GM19324 (cell line): ENCODE measurements at regions not wholly inside any gene's neighbourhood (a gene's known extent, or its start where the extent isn't known, plus 50 kb on each side); places are given as distances from the start of the nearest gene placed in this dataset.

ENCODE experiments used
- ATAC-seq: cut with Tn5 transposase; IDR thresholded peaks from one replicate; pipeline ENCODE4 v1.9.1; 2021; ENCODE audit warnings: mild to moderate bottlenecking, moderate library complexity; ENCODE audit not compliant: unreplicated experiment, low FRiP score

- no peak for ATAC-seq
Observed at GRCh38 chr2:120453635-120453998, 107.7 kb downstream of the INHBB start.

DNA sequence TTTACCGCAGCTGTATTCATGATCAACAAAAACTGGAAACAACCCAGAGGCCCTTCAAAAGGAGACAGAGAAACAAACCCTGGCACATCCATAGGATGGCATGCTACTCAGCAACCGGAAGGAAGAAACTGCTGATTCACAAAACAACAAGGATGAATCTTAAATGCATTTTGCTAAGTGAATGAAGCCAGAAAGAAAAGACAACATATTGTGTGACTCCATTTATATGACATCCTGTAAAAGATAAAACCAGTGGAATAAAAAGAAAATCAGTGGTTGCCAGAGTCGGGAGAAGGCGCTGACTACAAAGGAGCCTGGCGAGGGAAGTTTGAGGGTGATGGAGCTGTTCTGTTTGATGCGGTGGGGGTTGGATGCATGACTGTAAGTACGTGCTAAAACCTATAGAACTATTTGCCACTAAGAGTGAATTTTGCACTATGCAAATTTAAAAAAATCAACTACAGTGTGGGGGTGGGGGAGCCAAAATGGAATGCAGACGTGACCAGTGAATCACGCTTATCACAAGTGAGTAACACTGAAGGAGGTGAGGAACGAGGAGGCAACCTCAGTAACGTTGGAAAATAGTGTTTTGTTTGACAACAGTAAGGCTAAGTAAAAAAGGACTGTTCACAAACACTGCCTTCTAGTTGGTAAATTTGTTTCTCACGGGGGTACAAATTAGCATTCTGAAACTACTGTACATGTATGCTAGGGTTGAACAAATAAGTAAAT lies 108.9 kb downstream of the INHBB start:
- ATAC-seq, result no peak

DNA sequence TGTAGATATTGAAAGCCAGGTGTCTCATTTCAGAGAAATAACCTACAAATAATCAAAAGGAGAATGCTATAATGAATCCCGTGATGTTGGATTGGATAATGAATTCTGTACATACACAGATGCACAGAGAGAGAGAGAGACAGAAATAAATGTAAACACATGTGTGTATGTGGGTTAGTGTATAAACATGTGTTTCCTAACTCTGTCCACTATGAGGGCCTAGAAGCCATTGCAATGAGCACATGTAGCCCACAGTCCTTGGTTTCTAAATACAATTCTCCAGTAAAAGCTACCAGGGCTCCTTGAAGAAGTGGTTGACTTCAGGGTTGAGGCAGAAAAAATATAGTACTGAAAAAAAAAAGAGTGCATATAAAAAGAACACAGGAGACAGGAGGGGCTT lies 109.5 kb downstream of the INHBB start:
- no peak for ATAC-seq

- ATAC-seq, result no peak
Observed at GRCh38 chr2:120456867-120457266, 110.9 kb downstream of the INHBB start.

GRCh38 chr2:120460511-120460910 lies 114.6 kb downstream of the INHBB start:
- no peak for ATAC-seq

- ATAC-seq, result no peak
Observed at GRCh38 chr2:120461092-120461491, 115.2 kb downstream of the INHBB start.

DNA sequence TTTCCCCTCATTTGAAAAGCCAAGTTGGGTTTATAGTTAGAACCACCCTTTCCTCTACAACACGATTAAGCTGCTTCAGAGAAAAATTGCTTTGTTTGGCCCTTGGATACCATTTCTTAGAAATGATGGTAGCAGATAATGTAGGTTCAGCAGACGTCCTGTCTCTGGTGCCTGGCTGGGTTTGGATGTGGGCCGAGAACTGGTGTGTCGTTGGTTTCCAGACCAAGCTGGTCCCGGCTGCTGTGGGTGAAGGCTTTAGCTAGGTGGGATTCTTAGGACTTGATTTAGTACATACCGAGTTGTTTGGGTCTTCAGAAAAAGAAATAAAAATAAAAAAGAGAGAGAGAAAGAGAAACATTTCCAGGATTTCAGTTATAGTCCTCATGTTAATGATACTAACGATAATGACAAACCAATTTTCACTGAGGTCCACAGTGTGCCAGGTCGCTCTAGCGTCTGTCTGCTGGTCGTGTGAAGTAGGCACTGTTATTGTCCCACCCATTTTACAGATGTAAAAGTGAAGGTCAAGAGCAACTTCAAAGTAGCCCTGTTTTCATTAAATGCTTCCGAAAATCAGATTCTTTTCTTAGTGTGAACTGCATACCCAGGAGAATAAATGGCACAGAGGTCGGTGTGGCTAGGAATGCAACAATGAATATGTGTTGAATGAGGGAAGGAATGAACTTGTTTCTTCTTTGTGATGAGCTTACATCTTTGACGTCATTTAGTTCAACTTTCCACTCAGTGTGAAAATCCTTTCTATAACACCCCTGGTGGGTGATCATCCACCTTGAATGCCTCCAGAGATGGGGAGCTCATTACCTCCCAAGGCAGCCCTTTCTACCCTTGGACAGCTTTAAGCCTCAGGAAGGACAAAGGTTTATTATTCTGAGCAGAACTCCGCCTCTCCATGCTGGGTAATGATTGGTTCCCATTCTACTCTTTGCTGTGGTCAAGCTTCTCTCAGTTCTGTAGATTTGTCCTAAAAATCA lies 115.9 kb downstream of the INHBB start:
- no peak for ATAC-seq

DNA sequence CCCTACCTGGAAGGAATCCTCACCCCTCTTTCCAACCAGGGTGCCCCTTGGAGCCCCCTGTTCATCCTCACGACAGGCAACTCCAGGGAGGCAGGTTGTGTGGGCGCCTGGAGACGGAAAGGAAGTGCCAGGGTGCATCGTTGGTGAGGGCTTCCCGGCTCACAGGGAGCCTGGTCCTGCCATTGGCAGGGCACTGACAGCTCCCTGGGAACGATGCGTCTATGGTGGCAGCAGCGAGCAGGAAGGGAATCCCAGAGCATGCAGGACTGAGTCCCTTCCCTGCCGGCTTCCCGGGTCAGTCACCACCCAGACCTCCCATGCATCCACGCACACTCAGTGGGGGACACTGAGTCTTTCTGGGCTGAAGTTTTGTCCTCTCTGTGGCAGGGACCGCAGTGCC lies 117.6 kb downstream of the INHBB start:
- no peak for ATAC-seq

GRCh38 chr2:120463996-120464395 lies 118.1 kb downstream of the INHBB start:
- no peak for ATAC-seq

- no peak for ATAC-seq
Observed at GRCh38 chr2:120464448-120464931, 118.6 kb downstream of the INHBB start.

GRCh38 chr2:120465012-120465700 lies 119.2 kb downstream of the INHBB start:
- ATAC-seq, result no peak

GRCh38 chr2:120465701-120465988 lies 119.7 kb downstream of the INHBB start:
- ATAC-seq, result no peak

DNA sequence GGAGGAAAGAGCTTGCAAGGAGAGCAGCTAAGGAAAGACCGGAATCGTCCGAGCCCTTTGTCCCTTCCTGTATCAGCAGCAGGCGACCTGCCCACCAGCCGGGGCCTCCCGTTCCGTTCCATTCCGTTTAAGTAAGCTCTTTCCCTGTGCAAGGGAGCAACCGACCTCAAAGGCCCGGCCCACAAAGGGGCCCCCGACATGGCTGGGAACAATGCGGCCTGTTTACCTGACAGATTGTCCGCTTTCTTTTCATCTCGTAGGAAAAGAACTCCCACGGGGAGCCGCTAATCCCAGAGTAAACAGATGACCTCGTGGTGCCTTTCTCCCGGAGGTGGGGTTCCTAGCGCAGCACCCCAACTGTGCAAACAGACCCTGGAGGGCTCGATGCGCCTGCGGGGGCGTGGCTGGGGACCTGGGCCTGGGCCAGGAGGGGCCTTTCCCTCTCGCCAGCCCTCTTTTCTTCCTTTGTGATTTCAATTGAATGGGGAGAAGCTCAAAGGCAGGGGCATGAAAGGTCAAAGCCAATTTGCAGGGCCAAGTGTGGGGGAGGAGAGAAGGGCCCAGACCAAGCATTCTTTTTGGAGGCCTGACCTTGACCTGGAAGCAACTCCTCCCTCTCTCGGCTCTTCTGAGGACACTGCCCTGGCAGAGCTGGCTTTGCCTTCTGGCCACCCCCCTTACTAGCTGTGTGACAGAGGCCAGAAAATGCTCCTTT lies 120.2 kb downstream of the INHBB start:
- no peak for ATAC-seq

DNA sequence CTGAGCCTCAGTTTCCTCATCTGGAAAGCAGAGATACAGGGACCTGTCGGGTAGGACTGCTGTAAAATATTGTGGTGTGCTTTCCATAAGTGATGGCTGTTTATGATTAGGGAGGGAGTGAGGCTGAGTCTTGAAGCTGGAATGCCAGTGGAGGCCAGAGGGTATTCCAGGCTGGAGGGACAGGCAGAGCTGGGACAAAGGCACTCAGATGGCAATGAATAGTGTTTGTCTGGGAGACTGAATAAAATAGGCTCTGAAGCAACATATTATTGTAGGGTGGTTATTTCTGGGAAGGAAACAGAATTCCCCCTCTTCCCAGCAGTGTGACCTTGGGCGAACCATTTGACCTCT lies 120.7 kb downstream of the INHBB start:
- no peak for ATAC-seq

DNA sequence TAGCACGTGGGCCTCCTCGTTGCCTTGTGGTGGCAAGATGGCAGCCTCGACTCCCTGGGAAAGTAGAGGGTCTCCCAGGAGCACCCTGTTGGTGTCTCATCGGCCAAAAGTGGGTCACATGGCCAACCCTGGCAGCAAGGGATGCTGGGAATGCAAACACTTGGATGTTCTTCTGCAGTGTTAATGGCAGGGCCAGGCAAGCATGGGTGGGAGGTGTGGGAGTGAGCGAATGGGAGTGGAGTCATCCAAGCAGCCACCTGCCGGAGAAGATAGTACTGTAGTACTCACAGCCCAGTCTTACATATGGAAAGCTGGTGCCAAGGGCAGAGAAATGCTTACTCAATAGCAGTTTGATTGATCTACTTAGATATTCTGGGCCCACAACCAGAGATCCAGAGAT lies 122.2 kb downstream of the INHBB start:
- no peak for ATAC-seq

- ATAC-seq, result no peak
Observed at GRCh38 chr2:120469426-120469825, 123.5 kb downstream of the INHBB start.

GRCh38 chr2:120470041-120470965 lies 124.4 kb downstream of the INHBB start:
- no peak for ATAC-seq

DNA sequence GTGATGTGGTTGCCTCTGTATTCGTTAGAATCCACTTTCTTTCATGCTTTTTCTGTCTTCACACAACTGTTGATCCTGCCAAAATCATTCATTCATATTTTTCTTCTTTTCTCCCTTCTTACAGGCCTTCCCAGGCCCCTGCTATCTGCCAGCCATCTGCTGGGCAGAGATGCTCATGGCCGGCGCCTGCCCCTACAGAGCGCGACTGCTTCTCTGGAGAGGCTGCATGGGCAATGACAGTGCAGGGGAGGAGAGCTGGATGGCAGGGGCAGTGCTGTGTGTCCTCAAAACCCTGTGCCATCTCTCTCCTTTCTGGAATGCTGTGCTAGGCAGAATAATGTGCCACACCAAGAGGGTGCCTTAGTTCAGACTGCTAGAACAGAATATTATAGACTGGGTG lies 125.2 kb downstream of the INHBB start:
- no peak for ATAC-seq

DNA sequence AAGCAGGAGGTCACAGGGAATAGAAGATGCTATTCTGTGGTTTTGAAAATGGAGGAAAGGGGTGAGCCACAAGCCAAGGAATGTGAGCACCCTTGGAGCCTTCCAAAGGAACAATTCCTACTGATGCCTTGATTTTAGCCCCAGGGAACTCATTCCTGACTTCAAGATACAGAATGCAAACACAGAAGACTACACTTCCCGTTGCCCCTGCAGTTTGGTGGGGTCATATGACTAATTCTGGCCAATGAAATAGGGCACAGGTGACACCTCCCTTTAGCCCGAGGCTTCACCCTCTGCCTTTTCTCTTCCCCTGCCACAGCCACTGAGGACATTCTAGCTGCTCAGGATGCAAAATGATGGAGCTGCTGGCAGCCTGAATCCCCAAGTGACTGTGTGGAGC lies 126.1 kb downstream of the INHBB start:
- ATAC-seq, result no peak

DNA sequence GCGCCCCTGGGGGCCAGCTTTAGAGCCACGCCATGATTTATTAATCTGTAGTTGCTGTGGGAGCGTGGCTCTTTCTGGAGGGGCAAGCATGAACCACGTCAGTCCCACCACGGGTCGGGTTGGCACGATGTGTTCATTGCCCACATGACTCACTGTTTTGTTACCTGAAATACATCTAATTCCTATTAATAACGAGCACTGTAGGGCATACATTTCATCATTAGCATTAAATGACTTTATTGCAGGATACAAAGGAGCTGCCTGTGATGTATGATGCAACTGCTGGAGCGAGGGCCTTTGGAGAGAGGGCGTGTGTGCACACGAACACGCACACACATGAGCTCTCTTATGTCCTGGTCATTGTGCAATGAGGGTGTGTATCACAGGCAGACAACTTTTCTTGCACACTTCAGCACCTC lies 127.0 kb downstream of the INHBB start:
- ATAC-seq, result no peak
